HepG2 (cell line): ENCODE measurements at regions not wholly inside any gene's neighbourhood (a gene's known extent, or its start where the extent isn't known, plus 50 kb on each side); places are given as distances from the start of the nearest gene placed in this dataset.

Source experiments
- ATF3 ChIP-seq: sonication (generic); formaldehyde crosslinking; IDR thresholded peaks from 2 replicates; pipeline ENCODE4 v1.4.0; 2020; ENCODE audit warnings: missing genetic modification reagents
- BCLAF1 ChIP-seq: fragments of 450-650 bp; IDR thresholded peaks from 2 replicates; pipeline ENCODE4 v1.6.1; 2017; ENCODE audit warnings: mild to moderate bottlenecking
- CBX1 ChIP-seq: IDR thresholded peaks from one replicate; pipeline ENCODE4 v1.6.1; 2016; ENCODE audit warnings: antibody characterized with exemption, low read depth
- CTCF ChIP-seq: sonication (generic); formaldehyde crosslinking; IDR thresholded peaks from 2 replicates; pipeline ENCODE4 v1.5.0; 2020; ENCODE audit warnings: mild to moderate bottlenecking, missing genetic modification reagents, moderate library complexity
- GLMP ChIP-seq: sonication (generic); formaldehyde crosslinking; IDR thresholded peaks from 2 replicates; pipeline ENCODE4 v1.9.0; 2021; ENCODE audit warnings: missing genetic modification reagents, mild to moderate bottlenecking, borderline replicate concordance
- GTF2F1 ChIP-seq: fragments of 150-350 bp; IDR thresholded peaks from 2 replicates; pipeline ENCODE4 v1.6.1; 2014; ENCODE audit warnings: low read length
- HIVEP1 ChIP-seq: sonication (generic); formaldehyde crosslinking; IDR thresholded peaks from 2 replicates; pipeline ENCODE4 v1.4.0; 2020; ENCODE audit warnings: mild to moderate bottlenecking, missing genetic modification reagents
- LCORL ChIP-seq, 2 experiments: fragments of 450-650 bp in 1 of 2; sonication (generic) in 1 of 2; formaldehyde crosslinking in 1 of 2; IDR thresholded peaks; 2 replicates each; pipeline versions ENCODE4 v1.5.0 to v1.6.1; 2017 to 2020; ENCODE audit warnings: antibody characterized with exemption in 1 of 2, missing genetic modification reagents in 1 of 2
- MAF1 ChIP-seq: sonication (generic); formaldehyde crosslinking; IDR thresholded peaks from 2 replicates; pipeline ENCODE4 v1.5.0; 2020; ENCODE audit warnings: missing genetic modification reagents, borderline replicate concordance
- RNF2 ChIP-seq: fragments of 450-650 bp; conservative IDR thresholded peaks from 2 replicates; pipeline ENCODE4 v1.6.1; 2016; ENCODE audit warnings: low read depth
- SMARCE1 ChIP-seq: fragments of 450-650 bp; IDR thresholded peaks from 2 replicates; pipeline ENCODE4 v1.6.1; 2017; ENCODE audit warnings: borderline replicate concordance
- SNAPC5 ChIP-seq: sonication (generic); formaldehyde crosslinking; IDR thresholded peaks from 2 replicates; pipeline ENCODE4 v1.8.1; 2023; ENCODE audit warnings: mild to moderate bottlenecking, missing genetic modification reagents, borderline replicate concordance
- TRIM24 ChIP-seq: sonication (generic); formaldehyde crosslinking; IDR thresholded peaks from 2 replicates; pipeline ENCODE4 v1.8.0; 2022; ENCODE audit warnings: mild to moderate bottlenecking, missing genetic modification reagents
- ZBTB2 ChIP-seq: sonication (generic); formaldehyde crosslinking; IDR thresholded peaks from 2 replicates; pipeline ENCODE4 v1.8.0; 2022; ENCODE audit warnings: low read depth, missing genetic modification reagents
- ZNF10 ChIP-seq: sonication (generic); formaldehyde crosslinking; IDR thresholded peaks from 2 replicates; pipeline ENCODE4 v1.4.0; 2020; ENCODE audit warnings: mild to moderate bottlenecking, low read depth, missing genetic modification reagents, borderline replicate concordance
- ZNF24 ChIP-seq: fragments of 450-650 bp; IDR thresholded peaks from 2 replicates; pipeline ENCODE4 v1.6.1; 2017; ENCODE audit warnings: antibody characterized with exemption, mild to moderate bottlenecking
- ZNF34 ChIP-seq: sonication (generic); formaldehyde crosslinking; IDR thresholded peaks from 2 replicates; pipeline ENCODE4 v1.4.0; 2020; ENCODE audit warnings: mild to moderate bottlenecking, missing genetic modification reagents, borderline replicate concordance
- ZNF441 ChIP-seq: sonication (generic); formaldehyde crosslinking; IDR thresholded peaks from 2 replicates; pipeline ENCODE4 v1.7.0; 2021; ENCODE audit warnings: missing genetic modification reagents, borderline replicate concordance
- ZNF512 ChIP-seq: sonication (generic); formaldehyde crosslinking; IDR thresholded peaks from 2 replicates; pipeline ENCODE4 v1.4.0; 2020; ENCODE audit warnings: mild to moderate bottlenecking, missing genetic modification reagents
- ZNF567 ChIP-seq: sonication (generic); formaldehyde crosslinking; IDR thresholded peaks from 2 replicates; pipeline ENCODE4 v1.8.1; 2023; ENCODE audit warnings: mild to moderate bottlenecking, missing genetic modification reagents, borderline replicate concordance
- ZNF768 ChIP-seq: sonication (generic); formaldehyde crosslinking; IDR thresholded peaks from 2 replicates; pipeline ENCODE4 v1.4.0; 2020; ENCODE audit warnings: missing genetic modification reagents

- TF ChIP-seq BCLAF1 (no peak), SNAPC5 (CRISPR knock-in tag) (no peak), CTCF (peak; percentile 87), ZNF34 (CRISPR knock-in tag) (no peak), ATF3 (no peak), GTF2F1 (no peak), ZNF441 (CRISPR knock-in tag) (no peak), MAF1 (CRISPR knock-in tag) (0 out of 2 replicates have a peak, but pooled peaks have one; percentile 53), ZNF768 (CRISPR knock-in tag) (no peak), ZNF567 (CRISPR knock-in tag) (no peak), HIVEP1 (CRISPR knock-in tag) (no peak), LCORL (IDR thresholded peaks at IDR 0.05) (no peak), LCORL (CRISPR knock-in tag; IDR thresholded peaks at IDR 0.05) (no peak), ZNF24 (no peak), ZNF10 (no peak), GLMP (no peak), ZNF512 (CRISPR knock-in tag) (no peak), SMARCE1 (no peak), ZBTB2 (CRISPR knock-in tag) (no peak), RNF2 (no peak), TRIM24 (CRISPR knock-in tag) (no peak), CBX1 (peak; percentile 45)
Measured at GRCh38 chr2:14903709-14904374, 271.3 kb downstream of the LRATD1 start (continued).
